Calu3 (cell line): ENCODE measurements at regions not wholly inside any gene's neighbourhood (a gene's known extent, or its start where the extent isn't known, plus 50 kb on each side); places are given as distances from the start of the nearest gene placed in this dataset.

Experiments used
- BruUV-seq: library from RNA; stranded (reverse); fragments of 400-500 nt; replicated peaks from 2 replicates; lab custom pipeline; 2021; lab: Mats Ljungman, UMichigan
- CTCF ChIA-PET: fragments of 300-600 bp; sonication (Branson Sonifier 250); formaldehyde crosslinking; loops from one replicate; lab custom pipeline; 2022; ENCODE audit warnings: antibody characterized with exemption; lab: Charles Lee
- DNase-seq: peaks from one replicate; pipeline ENCODE4 v3.0.0; 2022
- H3K27ac Mint-ChIP-seq: one replicate; pipeline ENCODE4 v1.8.0; 2022; ENCODE audit warnings: mixed read lengths; ENCODE audit not compliant: unreplicated experiment
- H3K27me3 Mint-ChIP-seq: one replicate; pipeline ENCODE4 v1.8.0; 2022; ENCODE audit warnings: mixed read lengths; ENCODE audit not compliant: unreplicated experiment
- H3K36me3 Mint-ChIP-seq: one replicate; pipeline ENCODE4 v1.8.0; 2022; ENCODE audit warnings: mild to moderate bottlenecking, moderate library complexity, mixed read lengths; ENCODE audit not compliant: insufficient read depth, unreplicated experiment
- H3K4me1 Mint-ChIP-seq: one replicate; pipeline ENCODE4 v1.8.0; 2022; ENCODE audit warnings: mild to moderate bottlenecking, low read depth, mixed read lengths; ENCODE audit not compliant: unreplicated experiment
- H3K4me3 Mint-ChIP-seq: one replicate; pipeline ENCODE4 v1.8.0; 2022; ENCODE audit warnings: mild to moderate bottlenecking, low read depth, moderate library complexity, mixed read lengths; ENCODE audit not compliant: unreplicated experiment
- H3K9me3 Mint-ChIP-seq: one replicate; pipeline ENCODE4 v1.8.0; 2022; ENCODE audit warnings: low read depth, mixed read lengths; ENCODE audit not compliant: unreplicated experiment
- intact Hi-C: fragments of 100-400 bp; cut with micrococcal nuclease; formaldehyde crosslinking; loops from one replicate; pipeline ENCODE4 v1.10.0; 2022; ENCODE audit not compliant: unreplicated experiment
- TF ChIP-seq, protein P1 (sequence below): fragments of 200-600 bp; IDR thresholded peaks from one replicate; pipeline ENCODE4 v1.8.0; 2022; ENCODE audit warnings: antibody characterized with exemption; ENCODE audit not compliant: unreplicated experiment

DNA sequence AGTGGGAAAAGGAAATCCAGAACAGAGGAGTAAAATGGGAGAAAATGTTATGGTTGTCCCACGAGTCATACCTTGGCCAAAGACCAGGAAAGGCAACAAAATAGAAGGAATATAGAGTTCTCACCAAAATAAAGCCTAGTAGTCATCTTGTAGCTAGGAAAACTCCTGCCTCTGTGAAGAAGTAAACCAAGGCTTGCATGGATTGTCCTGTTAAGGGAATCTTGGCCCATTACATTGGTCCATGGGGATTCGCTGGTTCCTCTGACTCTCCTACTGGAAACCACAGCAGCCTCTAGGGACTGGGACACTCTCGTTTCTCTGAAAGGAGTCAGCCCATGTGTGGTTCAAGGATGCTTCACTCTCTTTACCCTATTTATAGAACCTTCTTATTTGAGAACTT is 62.9 kb upstream of the FNDC3B start:
- no peak for DNase-seq
- no peaks in the 10 kb centered on the region for H3K27me3 Mint-ChIP-seq
- peaks cover 27% of the 10 kb centered on the region for H3K4me1 Mint-ChIP-seq
- no peaks in the 10 kb centered on the region for H3K36me3 Mint-ChIP-seq
- BruUV-seq: no TSS peak
- no peaks in the 10 kb centered on the region for H3K9me3 Mint-ChIP-seq
- TF ChIP-seq, protein P1, sequence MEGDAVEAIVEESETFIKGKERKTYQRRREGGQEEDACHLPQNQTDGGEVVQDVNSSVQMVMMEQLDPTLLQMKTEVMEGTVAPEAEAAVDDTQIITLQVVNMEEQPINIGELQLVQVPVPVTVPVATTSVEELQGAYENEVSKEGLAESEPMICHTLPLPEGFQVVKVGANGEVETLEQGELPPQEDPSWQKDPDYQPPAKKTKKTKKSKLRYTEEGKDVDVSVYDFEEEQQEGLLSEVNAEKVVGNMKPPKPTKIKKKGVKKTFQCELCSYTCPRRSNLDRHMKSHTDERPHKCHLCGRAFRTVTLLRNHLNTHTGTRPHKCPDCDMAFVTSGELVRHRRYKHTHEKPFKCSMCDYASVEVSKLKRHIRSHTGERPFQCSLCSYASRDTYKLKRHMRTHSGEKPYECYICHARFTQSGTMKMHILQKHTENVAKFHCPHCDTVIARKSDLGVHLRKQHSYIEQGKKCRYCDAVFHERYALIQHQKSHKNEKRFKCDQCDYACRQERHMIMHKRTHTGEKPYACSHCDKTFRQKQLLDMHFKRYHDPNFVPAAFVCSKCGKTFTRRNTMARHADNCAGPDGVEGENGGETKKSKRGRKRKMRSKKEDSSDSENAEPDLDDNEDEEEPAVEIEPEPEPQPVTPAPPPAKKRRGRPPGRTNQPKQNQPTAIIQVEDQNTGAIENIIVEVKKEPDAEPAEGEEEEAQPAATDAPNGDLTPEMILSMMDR: no peak
- H3K4me3 Mint-ChIP-seq: no peak overlapping the region
- CTCF ChIA-PET: no interaction called here
- intact Hi-C loops: no loop called here
- no peak overlapping the region for H3K27ac Mint-ChIP-seq

DNA sequence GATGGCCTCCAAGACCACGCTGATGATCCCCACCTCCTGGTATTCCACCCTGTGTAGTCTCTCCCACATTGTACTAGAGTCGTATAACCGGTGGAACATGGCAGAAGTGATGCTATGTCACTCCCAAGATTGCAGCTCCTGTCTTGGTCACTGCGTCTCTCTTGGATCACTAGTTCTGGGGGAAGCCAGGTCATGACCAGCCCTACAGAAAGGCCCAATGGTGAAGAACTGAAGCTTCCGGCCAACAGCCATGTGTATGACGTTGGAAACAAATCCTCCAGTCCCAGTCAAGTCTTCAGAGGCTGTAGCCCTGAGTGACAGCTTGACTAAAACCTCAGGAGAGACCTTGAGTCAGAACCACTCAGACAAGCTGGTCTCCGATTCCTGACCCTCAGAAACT is 61.9 kb upstream of the FNDC3B start:
- DNase-seq: no peak
- H3K27ac Mint-ChIP-seq: no peak overlapping the region
- H3K36me3 Mint-ChIP-seq: no peaks in the 10 kb centered on the region
- TF ChIP-seq, protein P1: no peak
- H3K27me3 Mint-ChIP-seq: no peaks in the 10 kb centered on the region
- H3K9me3 Mint-ChIP-seq: no peaks in the 10 kb centered on the region
- no peak overlapping the region for H3K4me3 Mint-ChIP-seq
- CTCF ChIA-PET: no interaction called here
- intact Hi-C loops: no loop called here
- BruUV-seq: no TSS peak
- peaks cover 18% of the 10 kb centered on the region for H3K4me1 Mint-ChIP-seq

DNA sequence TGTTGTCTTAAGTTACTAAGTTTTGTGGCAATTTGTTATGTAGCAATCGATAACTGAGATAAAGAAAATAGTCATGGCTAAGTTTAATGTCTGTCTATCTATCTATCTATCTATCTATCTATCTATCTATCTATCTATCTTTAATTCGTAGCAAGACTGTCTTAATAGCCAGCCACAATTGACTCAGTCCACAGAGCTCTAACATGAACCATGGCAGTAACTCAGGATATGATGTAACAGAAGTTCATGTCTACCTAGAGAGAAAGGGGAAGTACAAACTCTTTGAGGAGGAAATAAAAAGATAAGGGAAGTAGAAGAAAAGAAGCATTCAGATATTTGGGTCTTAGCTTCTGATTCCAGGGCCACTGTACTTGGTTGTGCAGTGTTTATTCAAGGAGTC is 61.5 kb upstream of the FNDC3B start:
- Mint-ChIP-seq H3K27me3 (no peaks in the 10 kb centered on the region), H3K27ac (no peak overlapping the region), H3K4me1 (peaks cover 14% of the 10 kb centered on the region), H3K4me3 (no peak overlapping the region), H3K9me3 (no peaks in the 10 kb centered on the region), H3K36me3 (no peaks in the 10 kb centered on the region)
- no peak for DNase-seq
- TF ChIP-seq, protein P1: no peak
- intact Hi-C loops: no loop called here
- BruUV-seq: no TSS peak
- CTCF ChIA-PET: no interaction called here

- CTCF ChIA-PET: no interaction called here
- no peaks in the 10 kb centered on the region for H3K36me3 Mint-ChIP-seq
- no peak overlapping the region for H3K27ac Mint-ChIP-seq
- intact Hi-C loops: no loop called here
- no peaks in the 10 kb centered on the region for H3K27me3 Mint-ChIP-seq
- BruUV-seq: no TSS peak
- H3K9me3 Mint-ChIP-seq: no peaks in the 10 kb centered on the region
- DNase-seq: no peak
- no peak overlapping the region for H3K4me3 Mint-ChIP-seq
- TF ChIP-seq, protein P1: no peak
- peaks cover 13% of the 10 kb centered on the region for H3K4me1 Mint-ChIP-seq
Measured at GRCh38 chr3:171978390-171978789, 61.0 kb upstream of the FNDC3B start.
